D721Med (cell line): ENCODE measurements at regions not wholly inside any gene's neighbourhood (a gene's known extent, or its start where the extent isn't known, plus 50 kb on each side); places are given as distances from the start of the nearest gene placed in this dataset.

Experiments used
- DNase-seq: peaks from one replicate; pipeline ENCODE4 v3.0.0; 2011; ENCODE audit warnings: low spot score; ENCODE audit not compliant: insufficient read length
- FAIRE-seq: peaks from 2 replicates; lab custom pipeline; 2011; peaks lifted over from hg19 to GRCh38; lab: Jason Lieb, UNC
- TF ChIP-seq, protein P1 (sequence below): IDR thresholded peaks from 2 replicates; pipeline ENCODE4 v1.5.1; 2012; ENCODE audit warnings: mild to moderate bottlenecking, control low read depth; ENCODE audit not compliant: insufficient read depth; ENCODE audit errors: missing control alignments

DNA sequence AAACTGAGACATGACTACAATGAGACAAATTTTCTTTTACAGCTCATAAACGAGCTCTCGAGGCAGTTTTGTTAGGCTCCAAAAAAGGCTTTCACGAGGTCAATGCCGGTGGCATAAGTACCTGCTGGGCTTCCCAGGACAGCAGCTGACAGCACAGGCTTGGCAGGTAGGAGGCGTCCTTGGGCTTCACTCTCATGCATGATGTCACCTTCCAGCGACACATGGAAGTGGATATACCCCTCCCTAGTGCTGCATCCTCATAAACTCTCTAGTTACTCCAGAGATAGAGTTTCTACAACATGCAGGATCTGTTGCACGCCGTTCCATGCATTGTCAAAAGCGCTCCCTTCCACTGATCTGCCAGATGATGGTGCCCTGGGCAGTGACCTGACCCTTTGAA is 112.5 kb upstream of the PAXBP1 start:
- TF ChIP-seq, protein P1, sequence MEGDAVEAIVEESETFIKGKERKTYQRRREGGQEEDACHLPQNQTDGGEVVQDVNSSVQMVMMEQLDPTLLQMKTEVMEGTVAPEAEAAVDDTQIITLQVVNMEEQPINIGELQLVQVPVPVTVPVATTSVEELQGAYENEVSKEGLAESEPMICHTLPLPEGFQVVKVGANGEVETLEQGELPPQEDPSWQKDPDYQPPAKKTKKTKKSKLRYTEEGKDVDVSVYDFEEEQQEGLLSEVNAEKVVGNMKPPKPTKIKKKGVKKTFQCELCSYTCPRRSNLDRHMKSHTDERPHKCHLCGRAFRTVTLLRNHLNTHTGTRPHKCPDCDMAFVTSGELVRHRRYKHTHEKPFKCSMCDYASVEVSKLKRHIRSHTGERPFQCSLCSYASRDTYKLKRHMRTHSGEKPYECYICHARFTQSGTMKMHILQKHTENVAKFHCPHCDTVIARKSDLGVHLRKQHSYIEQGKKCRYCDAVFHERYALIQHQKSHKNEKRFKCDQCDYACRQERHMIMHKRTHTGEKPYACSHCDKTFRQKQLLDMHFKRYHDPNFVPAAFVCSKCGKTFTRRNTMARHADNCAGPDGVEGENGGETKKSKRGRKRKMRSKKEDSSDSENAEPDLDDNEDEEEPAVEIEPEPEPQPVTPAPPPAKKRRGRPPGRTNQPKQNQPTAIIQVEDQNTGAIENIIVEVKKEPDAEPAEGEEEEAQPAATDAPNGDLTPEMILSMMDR, result no peak
- FAIRE-seq (no peak), DNase-seq (no peak)

DNA sequence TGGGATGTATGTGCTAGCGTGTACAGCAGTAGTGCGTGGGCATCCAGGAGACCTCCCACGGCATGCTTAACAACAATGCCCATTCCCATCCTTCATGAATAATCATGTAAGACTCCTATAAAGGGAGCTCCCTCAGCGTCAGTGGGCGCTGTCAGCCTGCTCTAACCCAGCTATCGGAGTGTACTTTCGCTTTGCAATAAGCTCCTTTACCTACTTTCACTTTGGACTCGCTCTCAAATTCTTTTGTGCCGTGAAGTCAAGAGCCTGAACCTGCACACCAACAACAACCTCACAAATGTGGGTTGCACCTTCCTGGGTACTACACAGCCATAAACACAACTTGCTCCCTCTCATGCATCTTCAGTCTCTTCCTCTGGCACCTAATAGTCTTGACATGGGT is 114.8 kb upstream of the PAXBP1 start:
- FAIRE-seq, result no peak
- TF ChIP-seq, protein P1, result no peak
- no peak for DNase-seq

DNA sequence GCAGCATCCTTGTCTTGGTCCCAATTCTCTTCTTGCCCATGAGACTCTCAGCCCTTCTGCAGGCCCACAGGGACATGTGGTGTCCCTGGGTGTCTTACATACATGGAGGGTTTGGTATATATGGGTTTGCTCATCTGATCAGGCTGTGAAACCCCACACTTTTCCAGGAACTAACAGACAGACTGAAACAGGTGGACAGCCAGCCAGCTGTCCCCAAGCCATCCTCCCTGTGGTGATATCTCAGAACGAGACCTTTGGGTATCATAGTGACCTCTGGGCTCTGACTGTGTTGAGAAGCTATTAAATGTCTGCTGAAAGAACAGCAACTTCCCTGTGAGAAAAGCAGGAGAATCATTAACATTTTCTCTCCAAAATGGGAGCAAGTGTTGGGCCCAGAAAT is 115.5 kb upstream of the PAXBP1 start:
- FAIRE-seq (no peak), DNase-seq (no peak)
- TF ChIP-seq, protein P1, result no peak

DNA sequence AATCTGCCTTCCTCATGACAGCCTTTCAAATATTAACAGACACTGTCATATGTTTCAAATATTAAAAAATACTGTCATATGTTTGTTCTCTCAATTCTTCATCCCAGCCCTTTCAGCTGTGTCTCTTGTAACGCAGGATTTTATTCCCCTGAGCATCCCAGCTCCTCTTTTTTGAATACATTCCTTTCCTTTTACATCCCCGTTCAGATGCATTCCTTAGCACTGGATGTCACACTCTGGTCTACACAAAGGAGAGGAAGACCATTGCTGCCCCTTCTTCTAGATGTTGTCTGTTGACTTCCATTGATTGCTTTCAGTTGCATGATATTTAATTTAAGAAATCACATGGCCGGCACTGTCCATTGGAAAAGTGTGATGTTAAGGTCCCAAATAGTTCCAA is 117.4 kb upstream of the PAXBP1 start:
- no peak for DNase-seq
- FAIRE-seq, result no peak
- TF ChIP-seq, protein P1, result no peak

DNA sequence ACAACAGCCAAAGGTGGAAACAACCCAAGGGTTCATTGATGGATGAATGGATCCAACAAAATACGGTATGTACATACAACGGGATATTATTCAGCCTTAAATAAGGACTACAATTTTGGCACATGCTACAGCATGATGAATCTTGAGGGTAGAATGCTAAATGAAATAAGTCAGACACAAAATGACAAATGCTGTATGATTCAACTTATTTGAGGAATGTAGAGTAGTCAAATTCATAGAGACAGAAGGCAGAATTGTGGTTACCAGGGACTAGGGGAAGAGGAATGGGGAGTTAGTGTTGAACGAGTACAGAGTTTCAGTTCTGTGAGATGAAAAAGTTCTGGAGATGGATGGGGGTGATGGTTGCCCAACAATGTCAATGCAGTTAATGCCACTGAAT is 118.0 kb upstream of the PAXBP1 start:
- no peak for DNase-seq
- TF ChIP-seq, protein P1, result no peak

DNA sequence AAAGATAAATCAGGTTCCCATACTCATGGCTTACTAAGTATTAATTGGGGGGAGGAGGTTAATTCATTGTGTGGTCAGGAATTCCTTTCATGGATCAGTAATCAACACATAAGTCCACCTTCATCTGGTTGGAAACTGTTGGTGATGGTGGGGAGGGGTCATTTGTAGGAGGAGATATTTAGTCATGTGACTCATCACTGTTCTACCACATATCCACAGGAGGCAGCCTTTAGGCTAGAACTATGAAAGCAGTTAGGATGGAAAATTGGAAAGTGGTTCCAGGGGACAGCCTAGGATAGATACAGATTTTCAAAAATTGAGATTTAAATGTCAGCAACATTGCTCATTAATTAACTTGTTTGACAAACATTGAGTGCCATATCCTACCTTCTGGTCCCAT is 122.8 kb upstream of the PAXBP1 start:
- FAIRE-seq, result no peak
- no peak for DNase-seq
- TF ChIP-seq, protein P1, result no peak

More for the DNA sequence above, 118.0 kb upstream of the PAXBP1 start:
- FAIRE-seq, result no peak

DNA sequence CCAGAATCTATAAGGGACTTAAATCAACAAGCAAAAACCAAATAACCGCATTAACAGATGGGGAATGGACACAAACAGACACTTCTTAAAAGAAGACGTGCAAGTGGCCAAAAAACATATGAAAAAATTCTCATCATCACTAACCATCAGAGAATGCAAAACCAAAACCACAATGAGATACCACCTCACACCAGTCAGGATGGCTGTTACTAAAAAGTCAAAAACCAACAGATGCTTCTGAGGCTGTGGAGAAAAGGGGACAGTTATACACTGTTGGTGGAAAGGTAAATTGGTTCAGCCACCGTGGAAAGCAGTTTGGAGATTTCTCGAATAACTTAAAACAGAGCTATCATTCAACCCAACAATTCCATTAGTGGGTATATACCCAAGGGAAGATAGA is 124.9 kb upstream of the OLIG2 start:
- TF ChIP-seq, protein P1, result no peak
- DNase-seq (no peak), FAIRE-seq (no peak)
